ENCODE measurements at regions not wholly inside any gene's neighbourhood (a gene's known extent, or its start where the extent isn't known, plus 50 kb on each side); places are given as distances from the start of the nearest gene placed in this dataset.

DNA sequence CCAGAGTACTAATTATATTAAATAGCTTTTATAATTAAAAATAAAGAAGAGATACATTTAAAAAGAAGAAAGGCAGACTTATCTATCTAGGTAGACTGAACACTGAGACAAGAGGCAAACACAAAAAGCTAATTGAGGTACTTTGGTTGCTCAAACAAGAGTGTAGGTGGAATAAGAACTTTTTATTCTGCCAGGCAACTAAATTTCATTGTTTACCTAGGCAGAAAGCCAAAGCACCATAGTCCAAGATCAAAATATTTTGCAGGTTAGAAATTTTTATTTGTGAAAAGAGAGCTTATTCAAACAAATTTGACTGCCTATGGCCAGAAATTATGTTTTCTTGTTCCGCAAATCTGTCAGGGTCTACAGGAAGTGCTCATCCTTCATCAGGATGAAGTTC is 499.6 kb upstream of the GBE1 start:
- TF ChIP-seq, protein P1, sequence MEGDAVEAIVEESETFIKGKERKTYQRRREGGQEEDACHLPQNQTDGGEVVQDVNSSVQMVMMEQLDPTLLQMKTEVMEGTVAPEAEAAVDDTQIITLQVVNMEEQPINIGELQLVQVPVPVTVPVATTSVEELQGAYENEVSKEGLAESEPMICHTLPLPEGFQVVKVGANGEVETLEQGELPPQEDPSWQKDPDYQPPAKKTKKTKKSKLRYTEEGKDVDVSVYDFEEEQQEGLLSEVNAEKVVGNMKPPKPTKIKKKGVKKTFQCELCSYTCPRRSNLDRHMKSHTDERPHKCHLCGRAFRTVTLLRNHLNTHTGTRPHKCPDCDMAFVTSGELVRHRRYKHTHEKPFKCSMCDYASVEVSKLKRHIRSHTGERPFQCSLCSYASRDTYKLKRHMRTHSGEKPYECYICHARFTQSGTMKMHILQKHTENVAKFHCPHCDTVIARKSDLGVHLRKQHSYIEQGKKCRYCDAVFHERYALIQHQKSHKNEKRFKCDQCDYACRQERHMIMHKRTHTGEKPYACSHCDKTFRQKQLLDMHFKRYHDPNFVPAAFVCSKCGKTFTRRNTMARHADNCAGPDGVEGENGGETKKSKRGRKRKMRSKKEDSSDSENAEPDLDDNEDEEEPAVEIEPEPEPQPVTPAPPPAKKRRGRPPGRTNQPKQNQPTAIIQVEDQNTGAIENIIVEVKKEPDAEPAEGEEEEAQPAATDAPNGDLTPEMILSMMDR (IDR thresholded peaks at IDR 0.05; ENCODE audit: borderline replicate concordance, insufficient read depth, low read depth, low read length): no peak
- no peak overlapping the region for H3K4me3 ChIP-seq (ENCODE audit: low read depth, low read length)

DNA sequence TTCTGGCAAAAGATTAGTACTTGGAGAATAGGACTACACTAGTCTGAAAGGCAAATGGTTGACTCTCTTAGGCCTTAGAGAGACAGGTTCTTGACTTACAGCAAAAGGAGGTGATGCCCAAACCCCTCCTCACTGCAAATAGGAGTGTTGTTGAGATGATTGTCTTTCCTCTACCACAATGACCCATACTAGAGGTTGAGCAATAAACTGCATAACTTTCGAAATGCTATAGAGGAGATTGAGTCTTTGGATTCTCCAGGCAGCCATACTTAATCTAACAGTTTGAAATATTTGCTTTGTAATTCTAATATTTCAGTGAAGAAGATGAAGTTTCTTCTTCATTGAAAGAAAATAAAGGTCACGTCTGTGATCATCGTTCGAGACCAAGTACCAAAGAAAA is 498.5 kb upstream of the GBE1 start:
- no peak overlapping the region for H3K4me3 ChIP-seq (ENCODE audit: low read depth, low read length)
- TF ChIP-seq, protein P1 (IDR thresholded peaks at IDR 0.05; ENCODE audit: borderline replicate concordance, insufficient read depth, low read depth, low read length): no peak

DNA sequence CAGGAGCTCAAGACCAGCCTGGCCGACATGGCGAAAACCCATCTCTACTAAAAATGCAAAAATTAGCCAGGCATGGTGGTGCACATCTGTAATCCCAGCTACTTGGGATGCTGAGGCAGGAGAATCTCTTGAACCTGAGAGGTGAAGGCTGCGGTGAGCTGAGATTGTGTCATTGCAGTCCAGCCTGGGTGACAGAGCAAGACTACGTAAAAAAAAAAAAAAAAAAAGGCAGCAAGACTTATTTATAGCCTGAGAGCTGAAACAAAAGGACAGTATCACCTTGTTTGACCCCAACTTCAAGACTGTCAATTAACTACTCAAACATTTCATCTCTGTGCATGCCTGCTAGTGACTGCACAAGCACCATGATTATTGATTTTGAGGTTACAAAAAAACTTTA is 478.9 kb upstream of the GBE1 start:
- H3K4me3 ChIP-seq (ENCODE audit: low read depth, low read length): no peak overlapping the region
- TF ChIP-seq, protein P1 (IDR thresholded peaks at IDR 0.05; ENCODE audit: borderline replicate concordance, insufficient read depth, low read depth, low read length): no peak

DNA sequence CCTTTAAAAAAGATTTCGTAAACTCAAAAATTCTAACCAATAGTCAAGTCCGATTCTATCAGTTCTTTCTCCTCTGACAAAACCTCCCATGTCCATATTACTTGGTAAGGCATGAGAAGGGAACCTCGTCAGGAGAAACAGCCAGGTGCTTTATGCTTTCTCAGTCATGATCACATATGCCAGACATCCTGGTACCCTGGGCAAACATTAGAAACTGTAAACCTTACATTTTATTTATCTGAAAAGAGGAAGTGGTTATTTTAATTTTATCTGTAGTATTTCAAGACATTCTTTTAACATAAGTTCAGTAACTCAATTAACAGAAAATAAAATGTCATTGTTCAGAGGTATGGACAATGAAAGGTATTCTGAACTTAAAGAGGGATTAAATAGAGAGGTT is 474.8 kb upstream of the GBE1 start:
- TF ChIP-seq, protein P1 (IDR thresholded peaks at IDR 0.05; ENCODE audit: borderline replicate concordance, insufficient read depth, low read depth, low read length): no peak

DNA sequence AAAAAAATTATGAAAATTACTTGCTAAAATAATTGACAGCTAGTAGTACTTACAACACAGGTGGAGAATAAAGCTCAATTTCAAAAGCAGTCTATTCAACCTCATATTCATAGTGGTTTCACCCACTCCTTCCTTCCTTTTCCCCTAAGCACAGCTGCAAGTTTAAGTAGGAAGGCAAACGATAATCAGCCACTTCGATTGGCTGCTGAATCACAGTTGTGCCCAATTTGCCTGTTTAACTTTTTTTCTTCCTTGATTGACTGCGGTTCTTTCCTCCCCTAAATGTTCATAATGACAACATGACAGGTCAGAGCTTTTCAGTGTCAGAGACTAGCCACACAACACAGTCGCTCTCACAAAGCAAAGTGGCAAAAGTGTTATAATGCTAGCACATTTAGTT is 468.0 kb upstream of the GBE1 start:
- TF ChIP-seq, protein P1 (IDR thresholded peaks at IDR 0.05; ENCODE audit: borderline replicate concordance, insufficient read depth, low read depth, low read length): no peak

More for the DNA sequence above, 474.8 kb upstream of the GBE1 start:
- H3K4me3 ChIP-seq (ENCODE audit: low read depth, low read length): no peak overlapping the region

DNA sequence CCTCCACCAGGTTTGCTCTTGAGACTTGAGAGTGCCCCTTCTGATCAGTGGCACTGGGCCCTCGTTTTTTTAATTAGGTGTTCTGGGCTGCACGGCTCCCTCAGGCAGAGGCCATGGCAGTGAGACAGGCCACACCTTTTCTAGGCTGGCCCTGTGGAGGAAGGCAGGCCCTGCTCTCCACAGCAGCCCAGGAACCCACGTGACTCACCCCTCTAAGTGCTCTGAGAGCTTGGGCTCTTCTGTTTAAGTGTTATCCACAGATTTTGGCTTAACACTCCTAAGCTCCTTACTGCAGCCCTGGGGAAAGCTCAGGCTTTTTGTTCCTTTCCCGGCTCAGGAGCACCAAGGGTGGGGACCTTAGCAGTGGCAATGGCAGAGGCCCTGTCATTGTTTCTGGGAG is 463.2 kb upstream of the GBE1 start:
- H3K4me3 ChIP-seq (ENCODE audit: low read depth, low read length): no peak overlapping the region
- TF ChIP-seq, protein P1 (IDR thresholded peaks at IDR 0.05; ENCODE audit: borderline replicate concordance, insufficient read depth, low read depth, low read length): no peak

More for the DNA sequence above, 468.0 kb upstream of the GBE1 start:
- H3K4me3 ChIP-seq (ENCODE audit: low read depth, low read length): no peak overlapping the region

DNA sequence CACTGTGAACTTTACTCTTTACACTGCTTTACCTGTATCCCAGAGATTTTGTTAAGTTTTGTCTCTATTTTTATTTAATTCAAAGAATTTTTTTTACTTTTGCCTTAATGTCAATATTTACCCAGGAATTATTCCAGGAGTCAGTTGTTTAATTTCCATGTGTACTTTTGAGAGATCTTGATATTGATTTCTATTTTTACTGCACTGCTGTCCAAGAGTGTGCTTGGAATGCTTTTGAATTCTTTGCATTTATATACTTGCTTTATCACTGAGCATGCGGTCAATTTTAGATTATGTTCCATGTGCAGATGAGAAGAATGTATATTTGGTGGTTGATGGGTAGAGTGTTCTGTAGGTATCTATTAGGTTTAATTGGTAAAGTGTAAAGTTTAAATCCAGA is 461.0 kb upstream of the GBE1 start:
- TF ChIP-seq, protein P1 (IDR thresholded peaks at IDR 0.05; ENCODE audit: borderline replicate concordance, insufficient read depth, low read depth, low read length): no peak

More for the DNA sequence above, 461.0 kb upstream of the GBE1 start:
- no peak overlapping the region for H3K4me3 ChIP-seq (ENCODE audit: low read depth, low read length)

All from GM12875 (cell line).